GM18507 (cell line): ENCODE measurements at regions not wholly inside any gene's neighbourhood (a gene's known extent, or its start where the extent isn't known, plus 50 kb on each side); places are given as distances from the start of the nearest gene placed in this dataset.
"Not testable (repeated sequence)": the region's sequence is repeated elsewhere in the genome, so short reads cannot be mapped to it uniquely, and the experiment has no call there.

ENCODE experiments used
- DNase-seq: peaks from one replicate; pipeline ENCODE4 v3.0.0; 2011; ENCODE audit warnings: low read depth; ENCODE audit not compliant: insufficient read length; ENCODE audit errors: extremely low spot score
- FAIRE-seq: peaks from 2 replicates; lab custom pipeline; 2011; peaks lifted over from hg19 to GRCh38; lab: Jason Lieb, UNC

DNA sequence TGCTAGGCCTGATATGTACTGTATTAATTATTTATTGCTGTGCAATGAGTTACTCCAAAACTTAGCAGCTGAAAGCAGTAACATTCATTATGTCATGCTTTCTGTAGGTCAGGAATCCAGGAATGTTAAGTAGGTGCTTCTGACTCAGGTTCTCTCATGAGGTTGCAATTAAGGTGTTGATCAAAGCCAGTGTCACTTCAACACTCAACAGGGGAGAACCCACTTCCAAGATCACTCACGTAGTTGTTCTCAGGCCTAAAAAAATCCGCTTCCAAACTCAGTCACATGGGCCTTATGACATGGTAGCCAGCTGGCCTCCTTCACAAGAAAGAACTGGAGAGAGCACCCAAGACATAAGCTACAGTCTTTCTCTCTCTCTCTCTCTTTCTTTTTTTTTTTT lies 211.1 kb upstream of the NBEA start:
- FAIRE-seq (no peak), DNase-seq (no peak)

DNA sequence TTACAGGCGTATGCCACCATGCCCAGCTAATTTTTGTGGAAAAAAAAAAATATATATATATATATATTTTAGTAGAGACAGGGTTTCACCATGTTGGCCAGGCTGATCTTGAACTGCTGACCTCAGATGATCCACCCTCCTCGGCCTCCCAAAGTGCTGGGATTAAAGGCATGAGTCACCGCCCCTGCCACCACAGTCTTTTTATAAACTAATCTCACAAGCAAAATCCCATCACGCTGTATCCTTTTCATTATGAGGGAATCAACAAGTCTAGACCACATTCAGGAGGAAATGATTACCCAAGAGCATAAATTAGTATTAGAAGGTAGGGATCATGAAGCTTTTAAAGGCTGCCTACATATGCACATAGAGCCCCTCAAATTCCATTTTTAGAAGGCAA lies 210.6 kb upstream of the NBEA start:
- DNase-seq = no peak
- no peak for FAIRE-seq

DNA sequence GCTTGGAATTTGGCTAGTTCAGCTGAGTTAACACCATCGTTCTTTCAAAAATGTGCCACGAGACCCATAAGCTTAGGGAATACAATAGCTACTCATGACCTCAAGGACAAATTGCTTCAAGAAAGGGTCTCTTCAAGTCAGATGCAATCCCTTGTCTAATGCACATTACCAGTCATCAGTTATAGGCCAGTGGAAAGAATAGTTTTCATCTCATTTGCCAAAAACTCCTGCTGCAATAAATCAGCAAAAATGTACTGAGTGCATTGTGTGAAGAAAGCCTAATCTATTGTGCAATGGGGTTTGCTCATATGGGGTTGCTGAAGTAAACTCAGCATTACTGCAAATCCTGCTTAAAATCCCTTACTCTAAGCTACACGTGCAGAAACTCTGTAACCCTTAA lies 208.3 kb upstream of the NBEA start:
- FAIRE-seq = no peak
- DNase-seq = no peak

DNA sequence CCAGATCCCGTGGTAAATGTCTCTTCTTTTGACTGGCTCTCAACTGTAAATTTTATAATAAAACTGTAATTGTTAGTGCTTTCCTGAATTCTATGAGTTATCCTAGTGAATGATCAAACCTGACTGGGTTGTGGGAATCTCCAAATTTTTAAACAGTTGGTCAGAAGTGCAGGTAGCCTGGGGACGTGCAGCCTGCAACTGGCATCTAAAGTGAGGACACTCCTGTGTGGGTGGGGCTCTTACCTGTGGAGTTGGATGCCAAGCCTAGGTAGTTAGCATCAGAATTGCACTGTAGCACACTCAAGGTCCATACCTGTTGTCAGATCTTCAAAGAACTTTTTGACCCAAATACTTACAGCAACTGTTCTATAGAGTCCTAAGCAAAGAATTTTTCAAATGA lies 207.1 kb upstream of the NBEA start:
- no peak for FAIRE-seq
- no peak for DNase-seq

DNA sequence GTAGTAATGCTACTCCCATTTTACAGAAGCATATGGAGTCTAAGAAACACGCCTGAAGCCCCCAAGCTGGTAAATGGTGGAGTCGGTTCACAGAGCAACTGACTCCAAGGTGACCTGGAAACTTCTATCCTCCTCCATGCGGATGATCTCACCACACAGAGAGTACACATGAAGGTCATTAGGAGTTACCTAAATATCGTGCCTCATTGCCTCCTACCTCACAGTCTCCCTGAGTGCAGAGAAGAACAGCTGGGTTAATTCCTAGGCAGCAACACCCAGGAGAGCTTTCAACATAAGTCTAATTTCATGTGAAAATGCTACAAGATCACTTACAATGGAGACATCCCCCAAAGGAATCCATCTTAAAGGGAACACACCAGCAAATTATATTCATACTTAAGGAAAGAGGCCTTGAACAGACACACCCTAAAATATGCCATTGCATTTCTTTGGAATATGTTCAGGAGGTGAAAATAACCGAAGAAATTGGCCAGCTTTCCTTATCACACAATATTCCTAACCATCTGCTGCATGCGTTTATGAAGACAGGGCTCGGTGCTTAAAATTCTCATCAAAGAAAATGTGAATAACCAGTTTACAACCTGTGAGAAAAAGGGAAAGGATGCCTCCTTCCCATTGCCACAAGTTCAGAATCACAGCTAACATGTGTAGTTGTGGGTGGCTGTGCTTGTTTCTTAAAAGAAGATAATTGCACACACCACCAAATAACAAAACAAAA lies 203.6 kb upstream of the NBEA start:
- no peak for DNase-seq
- FAIRE-seq = no peak

DNA sequence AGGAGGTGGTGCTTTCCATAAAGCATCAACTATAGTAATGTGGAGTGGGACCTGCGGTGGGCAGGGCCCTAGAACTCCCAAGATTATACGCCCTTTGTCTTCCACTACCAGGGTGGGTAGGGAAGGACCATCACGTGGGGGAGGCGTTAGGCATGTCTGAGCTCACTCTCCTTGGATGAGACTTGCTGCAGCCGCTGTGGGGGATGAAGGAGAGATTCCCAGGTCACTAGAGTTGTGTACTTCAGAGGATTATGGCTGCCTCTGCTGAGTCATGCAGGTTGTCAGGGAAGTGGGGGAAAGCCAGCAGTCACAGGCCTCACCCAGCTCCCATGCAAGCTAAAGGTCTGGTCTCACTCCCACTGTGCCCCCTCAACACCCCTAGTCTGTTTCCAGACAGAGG lies 195.0 kb upstream of the NBEA start:
- DNase-seq, FAIRE-seq: not testable (repeated sequence)

DNA sequence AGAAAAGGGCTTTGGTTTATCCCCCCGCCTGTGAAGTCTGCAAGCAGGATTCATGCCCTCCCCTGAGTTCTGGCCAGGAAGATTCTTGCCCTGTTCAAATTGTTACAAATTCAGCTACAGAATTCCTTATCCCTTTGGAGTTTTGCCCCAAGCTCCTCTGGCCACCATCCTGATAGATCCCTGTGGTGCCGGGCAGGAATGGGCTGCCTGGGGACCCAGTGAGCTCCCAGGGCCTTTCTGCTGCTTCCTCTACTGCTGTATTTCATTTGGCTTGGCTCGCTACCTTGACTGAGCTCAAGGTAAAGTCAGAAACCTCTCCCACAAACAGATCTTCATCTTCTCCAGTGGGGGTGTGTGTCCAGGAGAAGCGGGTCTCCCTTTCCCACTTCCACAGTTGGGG lies 194.6 kb upstream of the NBEA start:
- no peak for DNase-seq
- FAIRE-seq = no peak

DNA sequence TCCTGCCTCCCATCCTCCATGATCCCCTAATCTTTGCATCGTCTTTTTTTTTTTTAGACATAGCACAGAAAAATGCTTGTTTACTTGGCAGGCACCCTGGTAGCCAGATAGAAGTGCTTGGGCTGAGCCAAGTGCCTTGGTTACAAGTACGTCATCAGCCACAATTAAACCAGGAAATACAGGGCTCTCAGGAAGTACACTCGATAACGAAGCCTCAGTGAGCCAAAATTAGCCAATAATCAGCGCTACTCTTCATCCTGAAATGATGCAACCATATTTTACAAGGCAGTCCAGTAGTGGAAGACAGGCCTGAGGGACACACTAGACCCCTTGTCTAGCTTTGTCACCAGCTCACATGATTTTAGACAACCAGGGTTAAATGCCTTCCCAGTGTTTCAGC lies 194.0 kb upstream of the NBEA start:
- no peak for DNase-seq
- no peak for FAIRE-seq

DNA sequence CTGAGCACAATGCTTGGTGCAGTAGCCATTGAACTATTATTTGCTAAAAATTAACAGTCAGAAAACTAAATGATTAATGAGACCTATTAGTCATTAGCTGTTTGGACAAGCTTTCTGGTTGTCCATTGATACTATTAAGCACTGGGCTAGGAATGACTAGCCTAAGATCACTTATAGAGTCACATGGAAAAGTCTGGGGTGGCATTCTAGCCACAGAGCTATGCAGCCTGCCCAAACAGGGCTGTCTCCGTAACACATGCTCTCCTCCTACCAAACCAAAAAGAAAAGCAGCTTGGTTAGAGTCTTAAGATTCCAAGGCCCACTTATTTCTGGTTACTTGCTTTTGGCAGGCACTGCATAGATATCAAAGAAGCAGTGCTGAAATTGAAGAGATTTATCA lies 193.5 kb upstream of the NBEA start:
- DNase-seq (no peak), FAIRE-seq (no peak)

DNA sequence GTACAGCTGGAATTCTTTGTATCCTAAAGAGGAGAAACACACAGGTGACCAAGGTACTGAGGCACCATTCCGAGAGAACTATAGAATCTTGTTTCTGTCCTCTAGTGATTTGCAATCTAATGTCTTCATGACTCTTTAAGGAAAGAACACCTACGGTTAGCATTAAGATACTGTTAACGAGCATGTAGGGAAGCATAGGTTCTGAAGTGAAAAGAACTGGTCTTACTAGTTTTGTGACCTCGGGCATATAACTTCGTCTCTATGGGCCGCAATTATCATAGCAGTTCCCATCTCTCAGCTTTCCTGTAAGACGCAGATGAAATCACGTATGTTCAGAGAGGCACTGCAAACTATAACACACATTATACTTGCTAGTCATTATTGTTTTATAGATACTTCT lies 193.0 kb upstream of the NBEA start:
- FAIRE-seq (no peak), DNase-seq (no peak)

DNA sequence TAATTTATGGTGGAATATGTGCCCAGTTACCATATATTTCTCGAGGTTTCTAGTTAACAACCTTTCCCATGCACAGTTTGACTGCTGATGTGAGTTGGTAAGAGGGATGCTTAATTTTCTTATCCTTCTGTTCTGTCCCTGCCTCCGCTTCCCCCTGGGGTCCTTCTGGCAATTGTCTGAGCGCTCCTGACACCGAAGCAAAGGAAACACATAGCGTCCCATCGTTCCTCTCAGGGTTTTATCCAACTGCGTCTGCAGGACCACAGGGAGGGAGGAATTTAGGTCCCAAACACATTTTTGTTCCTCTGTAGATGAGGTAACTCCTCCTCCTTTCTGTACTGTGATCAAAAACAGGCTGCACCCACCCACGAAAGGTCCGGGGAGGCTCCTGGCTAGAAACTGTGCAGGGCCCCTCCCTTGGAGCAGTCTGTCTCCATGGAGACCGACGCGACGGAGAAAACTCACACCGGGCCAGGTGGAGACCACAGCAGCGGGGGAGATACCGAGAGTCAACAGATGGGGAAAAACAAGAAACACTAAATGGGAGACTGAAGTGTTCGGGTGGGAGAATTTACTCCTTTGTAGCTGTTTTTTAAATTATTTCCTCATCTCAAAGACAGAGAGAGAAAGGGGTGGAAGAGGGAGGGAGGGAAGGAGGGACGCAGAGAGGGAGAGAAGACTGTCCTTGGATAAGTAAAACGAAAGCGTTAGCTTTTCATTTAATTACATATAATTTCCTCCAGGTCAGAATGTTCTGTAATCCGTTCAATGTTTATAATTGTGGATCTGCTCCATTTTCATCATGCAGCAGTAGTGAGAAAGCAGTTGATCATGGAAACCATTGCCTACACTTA lies 191.8 kb upstream of the NBEA start:
- FAIRE-seq (peak; percentile 31), DNase-seq (no peak)

DNA sequence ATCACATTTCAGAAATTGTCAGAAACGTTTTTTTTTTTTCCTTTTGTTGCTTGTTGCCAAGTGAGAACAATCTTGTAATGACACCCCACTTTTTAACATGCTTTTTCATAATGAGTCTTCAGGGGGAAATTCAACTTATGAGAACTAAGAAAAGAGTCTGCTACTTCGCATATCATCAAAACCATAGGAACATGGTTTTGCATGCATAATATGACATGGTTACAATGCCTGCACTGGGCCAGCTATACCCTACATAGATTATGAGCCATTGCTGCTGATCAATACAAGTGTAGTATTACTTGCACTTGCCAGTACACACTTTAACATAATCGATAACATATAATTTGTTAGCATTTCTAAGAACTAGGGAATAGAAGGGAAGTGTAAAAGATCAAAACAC lies 191.0 kb upstream of the NBEA start:
- FAIRE-seq = no peak
- DNase-seq = no peak

DNA sequence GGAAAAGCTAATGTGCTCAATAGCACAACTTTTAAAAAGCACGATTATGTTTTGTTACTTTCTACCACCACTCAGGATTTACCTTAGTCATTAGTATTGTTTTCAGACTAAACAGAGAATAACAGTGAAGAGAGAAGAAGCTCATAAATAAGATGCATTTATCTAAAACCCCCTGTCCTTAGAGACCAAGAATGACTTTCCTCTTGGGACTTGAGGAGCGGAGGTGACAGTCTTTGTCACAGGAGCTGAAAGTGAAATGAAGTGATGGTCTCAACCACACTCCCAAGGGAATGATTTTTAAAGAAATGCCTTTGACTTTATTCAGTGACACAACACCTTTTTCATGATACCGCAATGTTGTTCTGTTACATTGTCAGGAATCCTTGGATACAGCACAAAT lies 190.6 kb upstream of the NBEA start:
- FAIRE-seq = peak; percentile 5
- DNase-seq = no peak

DNA sequence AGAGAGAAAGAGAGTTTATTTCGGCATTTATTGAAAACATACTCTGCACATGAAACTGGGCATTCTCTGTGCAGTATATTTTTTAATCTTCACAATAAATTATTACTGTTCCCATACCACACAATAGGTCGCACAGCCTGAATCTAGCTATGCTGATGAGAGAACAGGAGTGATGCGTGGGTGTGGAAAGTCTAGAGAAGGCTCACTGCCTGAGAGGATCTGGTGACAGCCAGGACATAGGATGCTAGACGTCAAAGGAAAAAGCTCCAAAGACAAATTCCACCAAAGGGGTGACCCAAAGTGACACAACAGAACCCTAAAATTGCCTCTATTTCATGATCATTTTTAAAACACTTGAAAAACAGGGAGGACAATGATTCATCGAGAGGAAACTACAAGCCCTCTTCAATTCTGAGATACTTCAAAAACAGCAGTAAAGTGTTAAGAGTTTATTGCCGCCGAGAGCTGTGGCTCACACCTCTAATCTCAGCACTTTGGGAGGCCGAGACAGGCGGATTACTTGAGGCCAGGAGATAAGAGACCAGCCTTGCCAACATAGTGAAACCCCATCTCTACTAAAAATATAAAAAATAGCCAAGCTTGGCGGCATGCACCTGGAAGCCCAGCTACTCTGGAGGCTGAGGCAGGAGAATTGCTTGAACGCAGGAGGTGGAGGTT lies 189.6 kb upstream of the NBEA start:
- DNase-seq (no peak), FAIRE-seq (no peak)

DNA sequence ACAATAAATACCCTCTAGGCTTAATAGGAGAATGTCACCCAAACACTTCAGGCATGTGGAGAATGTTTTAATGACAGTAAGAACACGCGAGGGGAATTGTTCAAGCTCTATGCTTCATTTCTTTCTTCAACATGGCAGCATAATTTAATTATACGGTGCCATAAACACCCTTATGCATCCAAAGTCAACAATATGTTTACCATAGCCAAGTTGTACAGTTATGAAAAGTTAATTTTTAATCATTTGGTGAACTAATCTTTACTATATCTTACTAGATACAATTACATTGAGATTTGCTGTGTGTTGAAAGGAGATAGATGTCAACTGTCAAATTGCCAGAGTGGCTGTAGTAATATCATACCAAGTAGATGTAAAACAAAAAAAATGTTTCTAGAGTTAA lies 185.9 kb upstream of the NBEA start:
- DNase-seq = no peak
- FAIRE-seq = no peak

DNA sequence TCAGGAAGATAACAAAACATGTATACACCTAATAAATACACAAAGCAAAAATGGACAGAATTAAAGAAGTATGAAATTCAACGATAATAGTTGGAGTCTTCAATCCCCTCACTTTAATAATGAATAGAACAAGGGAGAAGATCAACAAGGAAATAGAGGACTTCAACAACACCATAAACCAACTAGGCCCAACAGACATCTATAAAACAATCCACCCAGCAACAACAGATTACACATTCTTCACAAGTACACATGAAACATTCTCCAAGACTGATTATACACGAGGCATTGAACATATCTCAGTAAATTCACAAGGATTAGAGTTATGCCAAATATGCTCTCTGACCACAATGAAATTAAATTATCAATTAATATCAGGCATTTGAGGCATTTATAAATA lies 185.5 kb upstream of the NBEA start:
- FAIRE-seq (no peak), DNase-seq (no peak)

DNA sequence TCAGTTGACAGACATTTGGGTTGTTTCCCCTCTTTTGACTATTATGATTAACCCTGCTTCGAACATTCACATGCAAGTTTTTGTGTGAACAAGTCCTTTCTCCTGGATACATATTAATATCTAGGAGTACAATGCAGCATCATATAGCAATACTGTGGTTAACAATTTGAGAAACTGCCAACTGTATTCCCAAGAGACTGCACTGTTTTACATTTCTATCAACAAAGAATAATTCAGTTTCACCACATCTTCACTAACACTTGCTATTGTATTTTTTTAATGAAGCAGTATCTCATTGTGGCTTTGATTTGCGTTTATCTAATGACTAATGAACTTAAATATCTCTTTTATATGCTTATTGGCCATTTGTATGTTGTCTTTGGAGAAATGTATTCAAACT lies 184.6 kb upstream of the NBEA start:
- DNase-seq (no peak), FAIRE-seq (no peak)

DNA sequence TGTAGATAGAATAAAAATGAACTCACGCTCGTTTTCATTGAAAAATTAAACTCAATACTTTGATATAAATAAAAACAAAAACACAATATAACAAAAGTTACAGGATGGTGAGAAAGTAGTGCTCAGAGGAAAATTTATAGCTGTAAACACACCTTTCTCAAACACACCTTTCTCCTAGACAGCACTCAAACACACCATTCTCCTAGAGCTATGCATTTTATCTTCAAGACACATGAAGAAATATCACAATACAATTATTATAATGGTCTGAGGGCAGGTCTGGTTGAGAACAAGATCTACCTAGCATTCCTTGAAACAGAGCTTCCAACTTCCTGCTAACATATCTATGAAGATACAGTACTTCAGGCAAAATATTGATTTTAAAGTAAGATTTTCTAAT lies 183.4 kb upstream of the NBEA start:
- DNase-seq (no peak), FAIRE-seq (no peak)

DNA sequence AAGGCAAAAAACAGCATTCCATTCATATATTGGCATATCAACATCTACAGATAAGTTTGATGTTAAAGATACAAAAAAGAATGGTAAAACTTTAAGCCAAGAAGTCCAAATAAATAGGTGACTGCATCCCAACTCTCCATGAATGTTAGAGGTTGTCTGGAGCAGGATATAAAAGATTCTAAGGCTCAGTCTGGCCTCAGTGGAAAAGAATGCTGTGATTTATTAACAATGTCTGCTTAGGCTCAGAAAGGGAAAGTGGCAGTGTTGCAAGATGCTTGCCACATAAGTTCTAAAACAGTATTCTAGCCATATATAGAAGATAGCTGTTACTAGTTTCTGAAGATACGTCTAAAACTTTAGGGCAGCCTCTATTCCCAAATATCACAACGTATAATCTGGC lies 179.8 kb upstream of the NBEA start:
- FAIRE-seq (no peak), DNase-seq (no peak)

DNA sequence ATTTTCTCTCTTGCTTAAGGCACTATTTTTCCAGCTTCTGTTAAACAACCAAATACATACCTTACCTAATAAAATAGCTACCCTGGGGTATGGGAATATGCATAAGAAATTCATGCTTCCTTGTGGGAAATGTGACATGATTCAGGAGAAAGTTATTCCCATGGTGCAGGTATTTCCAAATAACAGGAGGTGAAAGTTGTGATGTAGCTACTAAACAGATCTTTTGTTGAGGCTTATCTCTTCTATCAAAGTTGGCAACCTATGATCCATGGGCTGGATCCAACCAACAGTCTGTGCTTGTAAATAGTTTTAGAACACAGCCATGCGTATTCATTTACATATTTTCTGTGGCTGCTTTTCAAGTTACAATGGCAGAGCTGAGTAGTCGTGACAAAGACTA lies 177.8 kb upstream of the NBEA start:
- FAIRE-seq (no peak), DNase-seq (no peak)
